WERI-Rb-1 (cell line): ENCODE measurements at regions not wholly inside any gene's neighbourhood (a gene's known extent, or its start where the extent isn't known, plus 50 kb on each side); places are given as distances from the start of the nearest gene placed in this dataset.

Source experiments
- DNase-seq: peaks from one replicate; pipeline ENCODE4 v3.0.0-alpha.2; 2020
- H3K27ac ChIP-seq: fragments of 250-450 bp; sonication (Bioruptor Pico); 2 replicates; pipeline ENCODE4 v1.5.1; 2020; ENCODE audit warnings: mild to moderate bottlenecking, moderate library complexity
- H3K27me3 ChIP-seq: fragments of 250-450 bp; sonication (Bioruptor Pico); 2 replicates; pipeline ENCODE4 v1.5.1; 2021; ENCODE audit warnings: mild to moderate bottlenecking, low read depth, moderate library complexity; ENCODE audit not compliant: insufficient read depth, severe bottlenecking
- H3K36me3 ChIP-seq: fragments of 250-450 bp; sonication (Bioruptor Pico); 2 replicates; pipeline ENCODE4 v1.5.1; 2020; ENCODE audit warnings: mild to moderate bottlenecking, moderate library complexity
- H3K4me3 ChIP-seq: 2 replicates; pipeline ENCODE4 v1.5.1; 2011; ENCODE audit warnings: low read depth, mild to moderate bottlenecking, control low read depth, low read length
- H3K9me3 ChIP-seq: fragments of 250-450 bp; sonication (Bioruptor Pico); 2 replicates; pipeline ENCODE4 v1.5.1; 2021; ENCODE audit warnings: mild to moderate bottlenecking, moderate library complexity; ENCODE audit not compliant: severe bottlenecking
- TF ChIP-seq, protein P1 (sequence below): IDR thresholded peaks from 2 replicates; pipeline ENCODE4 v1.5.1; 2011; ENCODE audit warnings: low read depth, mild to moderate bottlenecking, control low read depth, inconsistent platforms, low read length

DNA sequence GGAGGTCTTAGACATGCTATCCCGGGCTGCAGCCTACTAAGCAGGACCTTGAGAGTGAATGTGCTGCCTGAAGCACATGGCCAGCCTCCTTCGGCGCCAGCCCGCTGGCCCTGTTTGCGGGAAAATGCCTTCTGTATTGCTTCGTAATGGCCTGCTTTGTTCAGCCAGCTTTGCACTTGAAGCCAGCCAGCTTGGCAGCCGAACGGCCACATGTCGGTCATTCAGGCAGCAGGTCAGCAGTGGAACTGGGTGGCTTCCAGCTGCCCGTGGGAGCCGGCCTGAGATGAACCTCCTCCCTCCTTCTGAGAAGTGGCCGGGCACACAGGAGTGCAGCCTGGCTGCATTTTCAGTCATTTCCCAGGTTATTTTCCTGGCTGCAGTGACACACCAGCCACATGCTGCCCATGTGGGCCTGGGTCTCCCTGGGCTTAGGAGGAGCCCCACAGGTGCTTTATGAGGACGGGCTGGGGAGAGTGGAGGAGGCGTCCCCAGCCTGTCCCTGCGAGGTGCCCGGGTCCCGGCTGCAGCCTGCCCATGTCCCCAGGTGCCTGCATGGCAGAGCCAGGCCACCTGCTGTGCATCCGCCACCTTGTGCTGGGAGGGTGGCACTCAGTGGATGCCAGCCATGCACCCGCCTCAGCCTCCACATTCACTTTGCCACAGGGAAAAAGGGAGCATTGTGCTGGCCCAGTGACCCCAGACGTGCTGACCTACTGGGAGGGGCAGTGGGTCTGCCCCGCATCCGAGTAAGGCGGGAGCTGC, 103.5 kb downstream of the SIK1 start:
- no peak for DNase-seq
- no peak overlapping the region for H3K27ac ChIP-seq
- H3K36me3 ChIP-seq, result no peaks in the 10 kb centered on the region
- no peaks in the 10 kb centered on the region for H3K27me3 ChIP-seq
- peaks cover under 1% of the 10 kb centered on the region for H3K9me3 ChIP-seq
- TF ChIP-seq, protein P1, sequence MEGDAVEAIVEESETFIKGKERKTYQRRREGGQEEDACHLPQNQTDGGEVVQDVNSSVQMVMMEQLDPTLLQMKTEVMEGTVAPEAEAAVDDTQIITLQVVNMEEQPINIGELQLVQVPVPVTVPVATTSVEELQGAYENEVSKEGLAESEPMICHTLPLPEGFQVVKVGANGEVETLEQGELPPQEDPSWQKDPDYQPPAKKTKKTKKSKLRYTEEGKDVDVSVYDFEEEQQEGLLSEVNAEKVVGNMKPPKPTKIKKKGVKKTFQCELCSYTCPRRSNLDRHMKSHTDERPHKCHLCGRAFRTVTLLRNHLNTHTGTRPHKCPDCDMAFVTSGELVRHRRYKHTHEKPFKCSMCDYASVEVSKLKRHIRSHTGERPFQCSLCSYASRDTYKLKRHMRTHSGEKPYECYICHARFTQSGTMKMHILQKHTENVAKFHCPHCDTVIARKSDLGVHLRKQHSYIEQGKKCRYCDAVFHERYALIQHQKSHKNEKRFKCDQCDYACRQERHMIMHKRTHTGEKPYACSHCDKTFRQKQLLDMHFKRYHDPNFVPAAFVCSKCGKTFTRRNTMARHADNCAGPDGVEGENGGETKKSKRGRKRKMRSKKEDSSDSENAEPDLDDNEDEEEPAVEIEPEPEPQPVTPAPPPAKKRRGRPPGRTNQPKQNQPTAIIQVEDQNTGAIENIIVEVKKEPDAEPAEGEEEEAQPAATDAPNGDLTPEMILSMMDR, result no peak
- H3K4me3 ChIP-seq, result no peak overlapping the region

DNA sequence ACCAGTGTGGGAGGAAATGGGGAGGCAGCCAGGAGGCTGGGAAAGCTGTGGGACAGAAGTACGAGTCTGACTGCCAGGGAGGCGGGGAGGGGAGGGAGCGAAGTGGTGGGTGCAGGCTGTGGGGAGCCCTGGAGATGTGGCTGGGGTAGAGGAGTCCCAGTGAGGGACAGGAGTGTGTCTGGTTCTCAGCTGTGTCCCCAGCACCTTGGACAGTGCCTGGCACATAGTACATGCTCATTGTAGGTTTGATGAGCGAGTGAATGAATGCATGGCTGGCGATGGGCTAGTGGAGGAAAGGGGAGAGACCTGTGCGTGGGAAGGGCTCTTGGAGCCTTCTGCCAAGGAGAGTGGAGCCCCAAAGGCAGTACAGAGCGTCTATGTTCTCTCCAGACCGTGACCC, 104.1 kb downstream of the SIK1 start:
- H3K4me3 ChIP-seq, result no peak overlapping the region
- TF ChIP-seq, protein P1, result no peak
- H3K27me3 ChIP-seq, result no peaks in the 10 kb centered on the region
- H3K9me3 ChIP-seq, result peaks cover 7% of the 10 kb centered on the region
- no peak for DNase-seq
- H3K27ac ChIP-seq, result no peak overlapping the region
- no peaks in the 10 kb centered on the region for H3K36me3 ChIP-seq

DNA sequence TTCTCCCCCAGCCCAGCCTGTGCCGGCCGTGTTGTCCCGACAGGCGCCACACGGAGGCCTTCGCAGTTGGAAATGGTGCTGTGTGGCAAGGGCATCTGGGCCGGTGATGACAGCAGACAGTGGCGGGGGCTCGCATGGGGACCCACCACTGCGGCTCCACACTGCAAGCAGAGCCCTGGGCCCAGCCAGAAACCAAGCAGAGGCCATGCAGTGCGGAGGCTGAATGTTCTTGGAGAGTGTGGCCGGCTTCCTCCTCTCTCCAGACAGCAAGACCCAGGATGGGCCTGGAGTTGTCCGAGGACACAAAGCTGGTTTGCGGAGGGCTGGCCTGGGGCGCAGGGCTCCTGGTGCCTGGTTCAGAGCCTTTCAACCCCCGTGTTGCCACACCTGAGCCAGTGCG, 104.6 kb downstream of the SIK1 start:
- Histone ChIP-seq H3K9me3 (peaks cover 8% of the 10 kb centered on the region), H3K27ac (no peak overlapping the region), H3K4me3 (no peak overlapping the region), H3K27me3 (no peaks in the 10 kb centered on the region), H3K36me3 (no peaks in the 10 kb centered on the region)
- TF ChIP-seq, protein P1, result no peak
- DNase-seq, result no peak

DNA sequence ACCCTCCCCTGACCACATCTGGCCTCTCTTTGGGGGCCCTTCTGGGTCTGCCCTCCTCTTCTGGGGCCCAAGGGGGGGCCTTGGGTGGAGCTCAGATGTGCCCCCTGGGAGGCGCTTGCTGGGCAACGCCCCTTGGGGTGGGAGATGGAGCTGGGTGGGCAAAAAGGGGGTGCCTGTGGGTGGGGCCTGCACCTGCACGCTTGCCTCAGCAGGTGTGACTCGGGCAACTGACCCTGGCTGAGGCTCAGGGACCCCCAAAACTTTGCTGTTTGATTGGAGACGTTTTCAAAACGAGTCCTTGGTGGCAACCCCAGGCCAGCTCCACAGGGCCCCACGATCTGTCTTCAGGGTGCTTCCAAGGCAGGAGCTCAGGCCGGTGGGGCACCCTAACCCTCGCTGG, 105.3 kb downstream of the SIK1 start:
- no peak for DNase-seq
- TF ChIP-seq, protein P1, result no peak
- peaks cover 11% of the 10 kb centered on the region for H3K9me3 ChIP-seq
- no peaks in the 10 kb centered on the region for H3K27me3 ChIP-seq
- no peak overlapping the region for H3K4me3 ChIP-seq
- no peak overlapping the region for H3K27ac ChIP-seq
- H3K36me3 ChIP-seq, result no peaks in the 10 kb centered on the region

DNA sequence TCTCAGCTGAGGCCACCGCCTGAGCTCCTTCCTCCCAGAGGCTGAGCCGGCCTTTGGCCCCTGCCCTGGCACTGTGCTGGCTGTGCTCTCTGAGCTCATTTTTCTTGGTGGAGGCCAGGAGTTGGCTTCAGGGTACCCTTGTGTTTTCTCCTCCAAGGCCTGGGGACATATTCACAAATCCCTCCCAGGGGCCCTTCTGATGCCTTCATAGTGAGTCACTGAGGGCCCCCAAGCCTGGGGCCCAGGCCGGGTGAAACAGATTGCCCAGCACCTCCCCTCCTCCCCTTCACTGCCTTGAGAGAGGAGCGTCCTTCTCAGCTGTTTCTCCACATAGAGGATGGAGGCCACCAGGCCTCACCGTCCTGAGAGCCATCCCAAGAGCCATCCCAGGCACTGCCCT, 105.8 kb downstream of the SIK1 start:
- Histone ChIP-seq H3K9me3 (peaks cover 11% of the 10 kb centered on the region), H3K36me3 (no peaks in the 10 kb centered on the region), H3K27ac (no peak overlapping the region), H3K4me3 (no peak overlapping the region), H3K27me3 (no peaks in the 10 kb centered on the region)
- no peak for DNase-seq
- TF ChIP-seq, protein P1, result no peak

DNA sequence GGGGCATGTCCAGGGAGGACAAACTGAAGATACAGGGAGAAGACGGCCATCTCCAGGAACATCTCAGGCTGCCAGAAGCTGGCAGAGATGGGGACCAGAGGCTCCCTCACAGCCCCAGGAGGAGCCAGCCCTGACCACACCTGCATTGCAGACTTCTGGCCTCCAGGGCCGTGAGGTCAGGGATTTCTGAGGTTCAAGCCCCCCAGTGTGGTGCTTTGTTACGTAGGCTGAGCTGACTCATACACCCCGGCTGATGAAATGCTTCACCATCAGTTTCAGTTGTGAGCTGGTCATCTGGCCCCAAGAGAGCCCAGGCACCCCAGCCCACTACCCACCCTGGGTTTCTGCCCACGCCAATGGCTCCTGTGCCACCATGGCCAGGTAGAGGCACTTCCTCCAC, 106.4 kb downstream of the SIK1 start:
- Histone ChIP-seq H3K4me3 (no peak overlapping the region), H3K27me3 (no peaks in the 10 kb centered on the region), H3K9me3 (peaks cover 11% of the 10 kb centered on the region), H3K27ac (no peak overlapping the region), H3K36me3 (no peaks in the 10 kb centered on the region)
- no peak for DNase-seq
- TF ChIP-seq, protein P1, result no peak
